GM18870 (cell line): ENCODE measurements at regions not wholly inside any gene's neighbourhood (a gene's known extent, or its start where the extent isn't known, plus 50 kb on each side); places are given as distances from the start of the nearest gene placed in this dataset.

Experiments used
- ATAC-seq: cut with Tn5 transposase; IDR thresholded peaks from one replicate; pipeline ENCODE4 v1.9.1; 2021; ENCODE audit warnings: moderate library complexity; ENCODE audit not compliant: unreplicated experiment

DNA sequence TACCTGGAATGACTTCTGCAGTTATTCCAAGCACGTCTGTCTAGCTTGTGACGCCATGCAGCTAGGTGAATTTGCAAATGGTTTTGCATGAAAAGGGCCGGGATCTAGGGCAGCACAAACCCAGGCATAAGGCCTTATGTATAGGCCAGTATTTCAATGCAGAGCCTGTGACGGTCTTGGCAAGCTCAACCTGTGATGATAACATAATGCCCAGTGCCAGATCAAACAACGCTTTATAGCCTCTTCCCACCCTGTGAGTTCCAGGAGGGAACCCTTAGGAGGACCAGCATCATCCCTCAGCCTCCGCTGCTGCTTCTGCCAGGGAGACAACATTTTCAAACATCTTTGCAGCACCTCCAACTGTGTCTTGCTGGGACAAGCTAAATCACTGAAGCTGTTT, 390.7 kb downstream of the INHBA start:
- ATAC-seq: no peak

- no peak for ATAC-seq
These were observed 391.6 kb downstream of the INHBA start for GRCh38 chr7:41311301-41311700.

DNA sequence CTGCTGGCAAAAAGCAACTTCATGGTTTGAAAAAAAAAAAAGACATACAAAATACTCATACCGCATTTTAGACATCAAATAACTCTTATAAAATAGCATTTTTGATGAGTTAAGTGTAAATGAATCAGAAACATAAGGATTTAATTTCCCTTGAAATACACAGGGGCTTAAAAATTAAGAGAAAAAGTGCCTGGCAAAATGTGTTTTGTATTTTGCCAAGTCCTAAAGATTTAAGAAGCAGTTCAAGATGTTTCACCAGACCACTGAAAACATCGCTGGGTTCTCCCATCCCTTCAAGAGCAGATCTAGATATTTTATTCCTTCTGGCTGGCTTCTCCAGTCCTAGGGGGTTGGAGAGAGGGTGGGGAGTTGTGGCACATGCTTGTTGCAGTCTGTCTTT, 396.4 kb downstream of the INHBA start:
- ATAC-seq: no peak

GRCh38 chr7:41305001-41305400, 397.9 kb downstream of the INHBA start:
- ATAC-seq: no peak

- ATAC-seq: no peak
These were observed 399.2 kb downstream of the INHBA start for GRCh38 chr7:41303709-41304108.

DNA sequence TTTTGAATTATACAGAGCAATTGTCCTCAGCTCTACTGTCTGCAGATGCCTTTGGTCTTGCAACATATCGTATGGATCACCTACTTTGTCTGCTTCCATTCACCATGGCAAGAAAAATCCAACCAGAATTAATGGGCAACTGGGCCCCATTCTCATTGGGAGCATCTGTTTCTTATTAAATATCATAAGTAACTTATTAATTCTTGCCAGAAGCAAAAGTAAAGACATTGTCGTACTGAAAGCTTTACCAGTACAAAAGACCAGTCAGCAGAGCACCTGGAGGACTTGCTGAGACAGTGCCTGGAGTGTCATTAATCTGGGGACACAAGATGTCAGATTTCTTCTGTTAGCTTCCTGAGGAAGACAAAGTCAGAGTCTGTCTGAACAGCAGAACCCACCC, 404.5 kb downstream of the INHBA start:
- no peak for ATAC-seq

DNA sequence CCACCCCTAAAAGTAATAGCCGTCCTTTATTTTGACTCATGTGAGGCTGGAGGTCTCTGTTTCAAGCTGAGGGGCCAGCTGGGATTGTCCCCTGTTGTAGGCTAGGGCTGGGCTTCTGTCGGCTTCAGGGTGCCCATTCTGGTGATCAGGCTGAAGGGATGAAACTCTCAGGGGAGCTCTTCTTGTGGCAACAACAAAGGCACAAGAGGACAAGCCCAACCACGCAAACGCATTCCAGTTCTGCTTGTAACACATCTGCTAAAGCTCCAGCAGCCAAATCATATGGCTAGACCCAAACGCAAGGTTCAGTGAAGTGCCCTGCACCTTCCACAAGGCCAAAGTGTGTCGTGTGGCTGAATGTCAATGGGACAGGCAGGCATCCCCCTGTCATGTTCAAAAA, 405.7 kb downstream of the INHBA start:
- no peak for ATAC-seq

DNA sequence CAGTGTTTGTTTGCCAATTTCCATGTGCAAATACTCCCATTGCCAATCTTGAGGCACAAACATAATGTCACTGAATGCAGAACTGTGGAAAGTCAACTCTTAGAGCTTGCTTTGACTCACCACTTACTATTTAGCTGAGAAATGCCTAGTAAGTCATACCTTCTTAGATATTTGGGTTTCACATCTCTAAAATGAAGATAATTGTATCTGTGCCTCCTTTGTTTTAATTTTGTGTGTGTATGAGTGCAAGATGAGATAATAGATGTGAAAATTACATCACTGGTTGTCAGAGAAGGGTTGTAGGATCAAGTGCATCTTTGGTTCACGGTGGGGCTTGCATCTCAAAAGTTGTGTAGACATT, 407.5 kb downstream of the INHBA start:
- ATAC-seq: no peak

DNA sequence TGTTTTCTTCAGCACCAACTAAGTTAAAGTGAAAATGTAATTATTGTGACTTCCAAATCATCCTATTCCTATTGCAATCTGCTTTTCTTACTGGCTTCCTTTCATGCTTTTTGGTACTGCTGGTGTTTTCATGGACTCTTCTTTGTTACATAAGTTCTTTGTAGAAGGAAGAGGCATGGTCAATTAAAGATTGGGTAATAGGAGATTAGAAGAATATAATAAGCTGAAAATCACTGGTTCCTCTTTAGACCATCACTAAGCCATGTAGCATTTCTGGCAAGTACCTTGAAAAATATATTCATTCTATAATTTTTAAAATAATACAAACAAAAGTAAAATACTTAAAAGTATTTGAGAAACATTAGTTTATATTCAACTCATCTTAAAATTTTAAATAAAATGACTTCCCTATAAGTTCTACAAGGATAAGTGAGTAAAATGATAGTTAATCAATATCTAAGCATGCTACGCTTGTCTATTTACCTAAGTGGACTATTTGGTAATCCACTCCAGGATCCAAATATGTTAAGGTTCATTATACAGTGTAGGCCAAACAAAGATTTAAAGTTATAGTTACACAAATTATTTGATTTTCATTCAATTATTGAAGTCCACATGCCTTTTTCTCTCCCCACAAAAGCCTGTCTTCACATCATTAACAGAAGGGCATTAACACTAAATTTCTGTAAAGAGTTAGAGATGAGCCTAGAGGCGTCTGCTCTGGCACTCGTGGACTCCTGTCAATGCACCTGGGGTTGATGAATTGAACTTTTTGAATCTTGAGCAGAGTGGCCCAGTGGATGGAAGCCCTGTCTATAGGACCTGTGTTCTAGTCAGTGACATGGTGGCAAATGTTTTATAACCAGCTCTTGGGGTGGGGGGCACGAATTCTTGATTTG, 408.1 kb downstream of the INHBA start:
- ATAC-seq: no peak

DNA sequence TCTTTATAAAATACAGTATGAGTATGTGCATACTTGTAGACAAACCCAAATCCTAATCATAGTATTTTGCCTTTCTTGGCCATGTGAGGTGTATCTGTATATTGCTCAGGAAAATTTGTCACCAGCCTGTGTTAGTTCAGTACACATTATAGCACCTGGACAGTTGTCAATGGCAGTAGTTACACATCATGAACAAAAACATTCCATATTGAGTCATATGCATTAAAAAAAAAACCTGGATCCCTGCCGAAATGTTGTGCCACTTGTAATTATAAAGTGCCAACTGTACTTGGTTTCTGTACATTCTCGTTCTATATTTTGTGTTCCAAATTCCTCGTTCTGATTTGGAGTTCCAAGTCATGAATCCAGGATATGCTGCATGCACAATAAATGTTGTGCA, 410.4 kb downstream of the INHBA start:
- ATAC-seq: no peak

DNA sequence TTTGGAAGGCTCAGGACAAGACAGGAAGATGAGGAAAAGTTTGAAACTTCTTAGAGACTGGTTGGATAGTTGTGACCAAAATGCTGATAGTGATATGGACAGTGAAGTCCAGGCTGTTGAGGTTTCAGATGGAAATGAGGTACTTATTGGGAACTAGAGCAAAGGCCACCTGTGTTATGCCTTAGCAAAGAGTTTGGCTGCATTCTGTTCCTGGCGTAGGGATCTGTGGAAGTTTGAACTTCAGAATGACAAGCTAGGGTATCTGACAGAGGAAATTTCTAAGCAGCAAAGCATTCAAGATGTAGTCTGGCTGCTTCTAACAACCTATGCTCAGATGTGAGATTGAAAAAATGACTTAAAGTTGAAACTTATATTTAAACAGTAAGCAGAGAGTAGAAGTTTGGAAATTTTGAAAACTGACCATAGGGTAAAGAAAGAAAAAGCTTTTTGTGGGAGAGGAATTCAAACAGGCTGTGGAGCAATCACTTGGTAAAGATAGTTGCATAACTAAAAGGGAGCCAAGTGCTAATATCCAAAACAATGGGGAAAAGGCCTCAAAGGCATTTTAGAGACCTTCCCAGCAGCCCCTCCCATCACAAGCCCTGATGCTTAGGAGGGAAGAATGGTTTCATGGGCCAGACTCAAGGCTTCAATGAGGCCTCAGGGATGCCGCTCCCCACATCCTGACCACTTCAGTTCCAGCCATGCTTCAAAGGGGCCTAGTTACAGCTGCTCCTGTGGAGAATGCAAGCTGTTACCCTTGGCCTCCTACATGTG, 415.1 kb downstream of the INHBA start:
- ATAC-seq: no peak

DNA sequence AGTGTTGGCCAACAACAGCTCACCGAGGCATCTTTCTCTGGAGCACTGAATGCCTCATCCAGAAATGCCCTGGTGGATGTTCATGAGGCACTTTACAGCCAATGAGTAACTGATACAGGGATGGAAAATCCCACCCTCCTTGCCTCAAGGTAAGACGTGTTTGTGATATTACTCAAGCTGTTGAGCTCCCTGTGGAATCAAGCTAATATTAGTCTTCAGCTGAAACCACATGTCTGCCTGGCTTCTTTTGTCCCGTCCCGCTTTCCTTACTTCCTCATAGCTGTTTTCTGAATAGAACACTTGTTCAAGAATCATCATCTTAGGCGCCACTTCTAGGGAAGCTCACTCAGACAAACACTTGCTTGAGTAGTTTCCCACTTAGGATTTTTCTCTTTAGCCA, 422.4 kb downstream of the INHBA start:
- no peak for ATAC-seq

- ATAC-seq: no peak
These were observed 425.3 kb downstream of the INHBA start for GRCh38 chr7:41277561-41277960.

GRCh38 chr7:41275255-41275654, 427.6 kb downstream of the INHBA start:
- no peak for ATAC-seq

GRCh38 chr7:41274179-41274578, 428.7 kb downstream of the INHBA start:
- no peak for ATAC-seq

DNA sequence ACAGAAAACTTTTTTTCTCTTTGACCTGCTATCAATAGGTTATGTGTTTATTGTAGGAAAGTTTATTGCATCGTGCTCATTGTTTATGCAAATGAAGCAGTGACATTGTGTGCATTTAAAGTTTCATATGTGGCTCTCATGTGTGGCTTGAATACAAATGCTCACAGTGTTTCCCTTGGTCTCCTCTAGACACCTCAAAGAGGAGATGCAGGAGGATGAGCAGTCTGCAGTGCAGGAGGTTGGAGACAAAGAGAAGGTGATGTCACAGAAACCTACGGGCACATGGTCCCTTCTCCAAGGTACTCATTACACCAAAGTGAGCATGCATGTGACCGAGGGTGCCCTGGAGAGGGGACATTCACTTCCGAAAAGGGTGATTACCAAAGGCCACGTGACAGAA, 430.2 kb downstream of the INHBA start:
- ATAC-seq: no peak

DNA sequence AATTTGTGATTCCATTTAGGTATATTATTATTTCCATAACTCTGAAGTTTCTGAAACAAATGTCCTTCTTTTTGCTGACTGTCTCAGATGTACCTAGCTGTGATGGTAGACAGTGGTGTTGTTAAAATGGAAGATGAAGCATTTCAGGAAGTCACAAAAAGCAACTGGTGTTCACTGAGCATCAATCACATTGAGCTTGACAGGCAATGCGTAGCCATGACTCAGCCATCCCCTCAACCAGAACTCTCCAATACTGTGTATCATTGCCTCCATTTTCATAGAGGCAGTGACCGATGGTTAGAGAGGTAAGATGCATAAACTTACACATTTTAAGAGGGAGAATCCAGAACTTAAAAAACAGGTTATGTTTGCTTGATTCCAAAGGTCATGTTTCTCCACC, 434.0 kb downstream of the INHBA start:
- ATAC-seq: no peak

- no peak for ATAC-seq
These were observed 441.8 kb downstream of the INHBA start for GRCh38 chr7:41261080-41261479.

GRCh38 chr7:41257660-41258059, 445.2 kb downstream of the INHBA start:
- ATAC-seq: no peak

DNA sequence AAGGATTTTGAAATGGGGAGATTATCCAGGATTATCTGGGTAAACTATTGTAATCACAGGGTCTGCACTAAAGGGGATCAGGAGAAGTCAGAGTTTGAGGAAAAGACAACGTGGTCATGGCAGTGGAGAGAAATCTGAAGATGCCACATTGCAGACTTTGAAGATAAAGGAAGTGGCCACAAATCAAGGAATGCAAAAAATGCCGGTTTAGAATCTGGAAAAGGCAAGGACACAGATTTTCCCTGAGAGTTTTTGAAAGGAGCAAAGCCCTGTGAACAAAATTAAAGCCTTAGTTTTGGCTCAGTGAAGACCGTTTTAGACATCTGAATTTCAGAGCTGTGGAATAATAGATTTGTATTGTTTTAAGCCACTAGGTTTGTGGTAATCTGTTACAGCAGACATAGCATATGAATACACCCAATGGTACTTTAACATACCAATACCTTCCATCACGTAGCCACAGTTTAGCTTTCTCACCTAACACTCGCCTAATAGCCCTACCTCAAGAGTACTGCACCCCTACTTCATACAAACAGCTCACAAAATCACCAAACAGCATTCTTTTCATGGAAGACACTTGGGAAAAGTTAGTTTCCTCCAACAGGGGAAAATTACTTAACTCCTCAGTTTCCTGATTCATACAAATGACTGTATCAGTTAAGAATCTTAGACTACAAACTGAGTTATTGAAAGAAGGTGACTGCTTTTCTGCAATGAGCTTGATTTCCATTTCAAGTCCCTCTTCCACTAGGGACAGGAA, 446.5 kb downstream of the INHBA start:
- no peak for ATAC-seq

DNA sequence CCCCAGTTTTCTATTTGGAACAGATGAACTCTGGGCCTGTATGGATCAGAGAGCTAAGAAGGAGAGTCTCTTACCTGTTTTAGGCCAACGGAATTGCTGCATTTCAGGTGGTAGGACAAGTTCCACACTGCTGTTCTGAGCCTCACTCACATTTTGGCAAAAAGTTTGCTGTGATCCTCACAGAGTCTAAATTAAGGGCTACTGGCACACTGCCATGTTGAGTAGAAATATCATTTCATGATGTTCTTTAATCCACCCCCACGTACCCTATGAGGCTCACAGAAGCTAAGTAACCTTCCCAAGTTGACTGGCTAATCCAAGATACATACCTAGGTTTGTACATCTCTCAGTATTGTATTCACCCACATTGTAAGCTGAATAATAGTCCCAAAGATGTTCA, 447.2 kb downstream of the INHBA start:
- ATAC-seq: no peak

DNA sequence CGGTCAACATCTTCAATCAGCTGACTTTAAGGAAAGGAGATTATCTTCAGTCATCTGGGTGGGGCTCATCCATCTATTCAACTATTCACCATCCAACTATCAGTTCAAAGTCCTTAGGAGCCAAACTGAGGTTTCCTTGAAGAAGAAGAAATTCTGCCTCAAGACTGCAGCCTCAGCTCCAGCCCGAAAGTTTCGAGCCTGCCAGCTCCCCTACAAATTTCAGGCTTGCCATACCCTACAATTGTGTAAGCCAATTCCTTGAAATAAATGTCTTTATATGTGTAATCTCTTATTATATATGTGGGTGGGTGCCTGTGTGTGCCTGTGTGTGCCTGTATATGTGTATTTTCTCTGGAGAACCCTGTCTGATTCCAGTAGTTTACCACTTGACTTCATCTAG, 447.8 kb downstream of the INHBA start:
- ATAC-seq: no peak
